Trophoblast cell (in vitro differentiated cells and primary cell): ENCODE measurements at regions not wholly inside any gene's neighbourhood (a gene's known extent, or its start where the extent isn't known, plus 50 kb on each side); places are given as distances from the start of the nearest gene placed in this dataset.

ENCODE experiments used
- DNase-seq, 2 donors: peaks; one replicate each; pipeline ENCODE4 v3.0.0-alpha.2; 2016
- H2AFZ ChIP-seq: 2 replicates; pipeline ENCODE4 v1.6.1; 2013; ENCODE audit warnings: low read length, moderate library complexity, mild to moderate bottlenecking; ENCODE audit not compliant: insufficient read depth, poor library complexity
- H2AK5ac ChIP-seq: 2 replicates; pipeline ENCODE4 v1.6.1; 2013; ENCODE audit warnings: mild to moderate bottlenecking, low read length
- H2BK120ac ChIP-seq: 2 replicates; pipeline ENCODE4 v1.6.1; 2013; ENCODE audit warnings: low read length, mild to moderate bottlenecking, moderate library complexity; ENCODE audit not compliant: insufficient read depth, poor library complexity
- H2BK12ac ChIP-seq: 2 replicates; pipeline ENCODE4 v1.6.1; 2013; ENCODE audit warnings: mild to moderate bottlenecking, low read length, moderate library complexity
- H2BK5ac ChIP-seq: 2 replicates; pipeline ENCODE4 v1.6.1; 2013; ENCODE audit warnings: low read length, low read depth, moderate library complexity, mild to moderate bottlenecking; ENCODE audit not compliant: poor library complexity
- H3K14ac ChIP-seq: 2 replicates; pipeline ENCODE4 v1.6.1; 2013; ENCODE audit warnings: mild to moderate bottlenecking, low read length
- H3K18ac ChIP-seq: 2 replicates; pipeline ENCODE4 v1.6.1; 2013; ENCODE audit warnings: mild to moderate bottlenecking, low read length
- H3K23ac ChIP-seq: 2 replicates; pipeline ENCODE4 v1.6.1; 2013; ENCODE audit warnings: low read length
- H3K27ac ChIP-seq: 2 replicates; pipeline ENCODE4 v1.5.1; 2013; ENCODE audit warnings: low read depth, mild to moderate bottlenecking, inconsistent platforms, low read length, moderate library complexity
- H3K27me3 ChIP-seq: 2 replicates; pipeline ENCODE4 v1.6.1; 2013; ENCODE audit warnings: inconsistent platforms, mild to moderate bottlenecking, low read length, moderate library complexity; ENCODE audit not compliant: insufficient read depth
- H3K36me3 ChIP-seq, 2 experiments: 1 replicate in 1 of 2; 2 replicates in 1 of 2; pipeline ENCODE4 v1.6.1; 2013; ENCODE audit warnings: low read length in 2 of 2, mild to moderate bottlenecking in 2 of 2, moderate library complexity in 1 of 2; ENCODE audit not compliant: insufficient read depth in 2 of 2, control insufficient read depth in 1 of 2
- H3K4ac ChIP-seq: 2 replicates; pipeline ENCODE4 v1.6.1; 2013; ENCODE audit warnings: low read depth, mild to moderate bottlenecking, low read length, moderate library complexity
- H3K4me1 ChIP-seq, 2 experiments: 1 replicate in 1 of 2; 2 replicates in 1 of 2; pipeline ENCODE4 v1.6.1; 2013; ENCODE audit warnings: low read length in 2 of 2, mild to moderate bottlenecking in 2 of 2, moderate library complexity in 1 of 2; ENCODE audit not compliant: insufficient read depth in 2 of 2, control insufficient read depth in 1 of 2
- H3K4me2 ChIP-seq: 2 replicates; pipeline ENCODE4 v1.6.1; 2013; ENCODE audit warnings: inconsistent platforms, mild to moderate bottlenecking, low read length, moderate library complexity
- H3K4me3 ChIP-seq: 2 replicates; pipeline ENCODE4 v1.5.1; 2013; ENCODE audit warnings: mild to moderate bottlenecking, low read depth, low read length, inconsistent platforms
- H3K79me1 ChIP-seq: one replicate; pipeline ENCODE4 v1.6.1; 2013; ENCODE audit warnings: low read length
- H3K79me2 ChIP-seq: 2 replicates; pipeline ENCODE4 v1.6.1; 2013; ENCODE audit warnings: low read length, mild to moderate bottlenecking; ENCODE audit not compliant: control insufficient read depth, insufficient read depth, poor library complexity
- H3K9ac ChIP-seq: 2 replicates; pipeline ENCODE4 v1.6.1; 2013; ENCODE audit warnings: mild to moderate bottlenecking, low read length
- H3K9me3 ChIP-seq: 2 replicates; pipeline ENCODE4 v1.6.1; 2013; ENCODE audit warnings: low read depth, mild to moderate bottlenecking, control low read depth, inconsistent platforms, low read length; ENCODE audit not compliant: insufficient read depth
- H4K12ac ChIP-seq: 2 replicates; pipeline ENCODE4 v1.6.1; 2013; ENCODE audit warnings: low read depth, mild to moderate bottlenecking, low read length, moderate library complexity
- H4K8ac ChIP-seq: 2 replicates; pipeline ENCODE4 v1.6.1; 2013; ENCODE audit warnings: low read depth, mild to moderate bottlenecking, low read length, moderate library complexity
- H4K91ac ChIP-seq: one replicate; pipeline ENCODE4 v1.6.1; 2013; ENCODE audit warnings: low read depth, mild to moderate bottlenecking, low read length, moderate library complexity
- WGBS: extraction: QIAGEN DNeasy Blood & Tissue Kit; methylation state at CpG from one replicate; pipeline ENCODE4 v1.1.7; 2013; ENCODE audit warnings: missing lambda C conversion rate; ENCODE audit not compliant: insufficient read length, insufficient coverage; ENCODE audit errors: extremely low coverage; 5-methylcytosine and 5-hydroxymethylcytosine counted together

DNA sequence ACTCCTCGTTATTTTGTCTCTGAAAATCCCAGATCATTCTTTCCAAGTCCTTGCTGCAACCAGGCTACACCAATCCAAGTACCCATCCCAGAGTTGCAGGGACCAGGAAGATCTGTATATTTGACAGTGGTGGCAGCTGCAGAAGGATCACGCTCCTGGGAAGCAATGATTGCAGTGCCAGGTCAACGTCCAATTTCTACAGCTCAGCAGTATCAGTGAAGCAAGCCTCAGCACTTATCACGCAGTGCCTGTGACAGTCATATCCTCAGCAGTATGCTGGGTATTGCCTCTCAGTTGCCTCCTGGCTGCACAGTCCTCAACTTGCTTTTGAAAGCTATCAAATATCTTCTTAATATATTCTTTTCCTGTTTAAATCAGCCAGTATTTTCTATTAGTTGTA lies 66.7 kb downstream of the BARHL2 start:
- Histone ChIP-seq H3K4me1 (no peaks in the 10 kb centered on the region), H3K36me3 (no peaks in the 10 kb centered on the region), H4K8ac (no peak overlapping the region), H2BK5ac (no peak overlapping the region), H4K91ac (no peak overlapping the region), H3K14ac (no peak overlapping the region), H2AK5ac (no peak overlapping the region), H3K18ac (no peak overlapping the region), H3K27ac (no peak overlapping the region), H3K4me2 (no peak overlapping the region), H2BK120ac (no peak overlapping the region), H4K12ac (no peak overlapping the region), H3K27me3 (no peaks in the 10 kb centered on the region), H3K4ac (no peak overlapping the region), H2AFZ (no peak overlapping the region), H3K9me3 (no peaks in the 10 kb centered on the region), H3K79me1 (no peaks in the 10 kb centered on the region), H2BK12ac (no peak overlapping the region), H3K79me2 (no peaks in the 10 kb centered on the region), H3K23ac (no peak overlapping the region), H3K4me3 (no peak overlapping the region), H3K9ac (no peak overlapping the region)
- WGBS: no CpG with 5 or more reads among the region's 4 CpGs
- no peak for DNase-seq

DNA sequence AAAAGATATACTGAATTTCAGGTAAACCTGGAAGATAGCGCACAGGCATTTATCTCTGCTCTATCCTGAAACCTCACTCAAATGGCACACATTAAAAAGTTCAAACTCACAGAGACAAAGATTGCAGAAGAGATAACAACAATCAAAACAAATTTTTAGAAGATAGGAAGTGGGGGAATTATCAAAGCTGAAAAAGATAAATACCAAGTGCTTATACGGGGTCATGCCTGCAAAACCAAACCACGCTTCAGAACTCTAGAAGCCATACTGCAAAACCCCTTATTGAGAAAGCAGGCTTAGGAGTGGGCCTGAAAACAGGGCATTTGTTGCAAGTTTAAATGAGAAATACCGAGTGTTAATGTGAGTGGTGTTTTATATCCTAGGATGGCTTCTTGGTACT lies 76.8 kb downstream of the BARHL2 start:
- Histone ChIP-seq H3K4me3 (no peak overlapping the region), H2AFZ (no peak overlapping the region), H3K4me1 (no peaks in the 10 kb centered on the region), H3K79me1 (no peaks in the 10 kb centered on the region), H3K14ac (no peak overlapping the region), H2BK120ac (no peak overlapping the region), H3K18ac (no peak overlapping the region), H4K91ac (no peak overlapping the region), H3K9me3 (no peaks in the 10 kb centered on the region), H2AK5ac (no peak overlapping the region), H3K9ac (no peak overlapping the region), H3K27me3 (no peaks in the 10 kb centered on the region), H3K27ac (no peak overlapping the region), H3K36me3 (no peaks in the 10 kb centered on the region), H2BK12ac (no peak overlapping the region), H3K4me2 (no peak overlapping the region), H2BK5ac (no peak overlapping the region), H3K4ac (no peak overlapping the region), H3K79me2 (no peaks in the 10 kb centered on the region), H3K23ac (no peak overlapping the region), H4K8ac (no peak overlapping the region), H4K12ac (no peak overlapping the region)
- no peak for DNase-seq
- no CpG with 5 or more reads among the region's 4 CpGs for WGBS

DNA sequence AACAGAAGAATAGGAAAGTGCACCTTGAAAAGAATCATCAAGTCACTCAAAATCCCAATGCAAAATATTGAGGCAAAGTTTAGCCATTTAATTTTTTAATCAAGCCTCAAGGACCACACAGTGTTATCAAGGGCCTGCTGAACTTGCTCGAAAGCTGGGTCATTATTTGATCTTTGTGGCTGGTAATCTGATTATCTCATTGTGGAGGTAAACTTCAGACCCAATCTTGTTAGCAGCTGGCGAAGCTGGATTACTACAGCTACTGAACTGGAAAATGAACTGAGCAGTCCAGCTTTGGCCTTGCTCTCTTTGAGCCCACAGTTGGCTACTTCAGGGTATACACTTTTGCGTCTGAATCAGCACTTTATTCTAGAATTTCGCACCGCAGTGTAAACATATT lies 94.4 kb downstream of the BARHL2 start:
- no peak overlapping the region for H4K8ac ChIP-seq

DNA sequence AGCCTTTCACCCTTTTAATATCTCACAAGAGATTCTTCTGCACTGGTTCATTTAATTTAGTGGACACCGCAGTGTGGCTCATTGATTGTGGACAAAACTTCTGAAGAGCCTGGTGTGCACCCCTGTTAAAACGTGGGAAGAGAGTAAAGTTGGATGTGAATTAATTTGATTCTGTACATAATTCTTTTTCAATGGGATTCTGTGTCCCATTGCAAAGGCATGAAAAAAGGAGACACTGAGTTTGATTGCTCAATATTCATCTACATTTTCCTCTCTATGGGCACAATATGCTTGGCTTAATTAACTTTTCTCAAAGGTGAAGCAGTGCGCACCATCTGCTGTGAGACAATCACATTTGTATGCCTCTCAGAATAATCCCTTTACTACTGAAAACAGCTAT lies 95.1 kb downstream of the BARHL2 start:
- no peak overlapping the region for H4K12ac ChIP-seq
- H2AK5ac ChIP-seq: no peak overlapping the region
- H3K36me3 ChIP-seq: no peaks in the 10 kb centered on the region
- H3K4me1 ChIP-seq: no peaks in the 10 kb centered on the region
- H2BK120ac ChIP-seq: no peak overlapping the region
- no peaks in the 10 kb centered on the region for H3K79me1 ChIP-seq
- H4K91ac ChIP-seq: no peak overlapping the region
- no peak for DNase-seq
- no peaks in the 10 kb centered on the region for H3K27me3 ChIP-seq
- H3K23ac ChIP-seq: no peak overlapping the region
- H3K9ac ChIP-seq: no peak overlapping the region
- H3K9me3 ChIP-seq: no peaks in the 10 kb centered on the region
- H2AFZ ChIP-seq: no peak overlapping the region
- no peak overlapping the region for H3K4me2 ChIP-seq
- H3K27ac ChIP-seq: no peak overlapping the region
- H4K8ac ChIP-seq: no peak overlapping the region
- no peak overlapping the region for H2BK12ac ChIP-seq
- no CpG with 5 or more reads among the region's 3 CpGs for WGBS
- H3K18ac ChIP-seq: no peak overlapping the region
- H2BK5ac ChIP-seq: no peak overlapping the region
- no peaks in the 10 kb centered on the region for H3K79me2 ChIP-seq
- H3K4ac ChIP-seq: no peak overlapping the region
- H3K14ac ChIP-seq: no peak overlapping the region
- no peak overlapping the region for H3K4me3 ChIP-seq

More for the DNA sequence above, 94.4 kb downstream of the BARHL2 start:
- Histone ChIP-seq H3K9ac (no peak overlapping the region), H3K9me3 (no peaks in the 10 kb centered on the region), H3K4me3 (no peak overlapping the region), H3K4ac (no peak overlapping the region), H3K27ac (no peak overlapping the region), H2AK5ac (no peak overlapping the region), H2BK12ac (no peak overlapping the region), H3K23ac (no peak overlapping the region), H4K91ac (no peak overlapping the region), H3K4me1 (no peaks in the 10 kb centered on the region), H3K14ac (no peak overlapping the region), H2AFZ (no peak overlapping the region), H3K36me3 (no peaks in the 10 kb centered on the region), H3K27me3 (no peaks in the 10 kb centered on the region), H3K79me2 (no peaks in the 10 kb centered on the region), H3K18ac (no peak overlapping the region), H3K79me1 (no peaks in the 10 kb centered on the region), H3K4me2 (no peak overlapping the region), H4K12ac (no peak overlapping the region), H2BK5ac (no peak overlapping the region), H2BK120ac (no peak overlapping the region)
- WGBS: no CpG with 5 or more reads among the region's 5 CpGs
- no peak for DNase-seq
